ENCODE measurements at regions not wholly inside any gene's neighbourhood (a gene's known extent, or its start where the extent isn't known, plus 50 kb on each side); places are given as distances from the start of the nearest gene placed in this dataset.

DNA sequence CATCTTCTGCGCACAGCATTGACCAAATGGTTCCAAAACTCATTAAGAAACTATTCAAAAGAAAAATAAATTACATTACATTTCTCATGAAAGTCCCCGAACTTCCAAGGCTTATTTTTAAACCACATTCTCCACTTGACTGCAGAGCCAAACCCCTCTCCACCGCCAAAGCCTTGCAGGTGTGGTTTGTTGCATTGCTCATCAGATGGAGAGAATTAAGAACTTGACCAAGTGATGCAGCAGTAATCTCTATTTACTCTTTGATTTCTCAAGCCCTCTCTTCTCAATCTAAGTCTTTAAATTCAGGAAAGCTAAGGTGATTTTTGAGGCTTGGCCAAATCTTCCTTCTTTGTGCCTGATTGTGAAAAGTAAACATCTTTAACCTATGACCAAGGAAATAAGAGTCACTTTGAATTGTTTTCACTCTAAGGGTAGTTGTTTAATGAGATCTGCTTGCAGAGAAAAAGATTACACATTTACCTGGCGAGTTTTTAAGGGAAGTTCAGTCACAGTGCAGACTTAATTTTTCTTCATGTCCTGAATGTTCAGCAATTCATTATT lies 290.5 kb upstream of the ITGA1 start:
- TF ChIP-seq CTCF (IDR thresholded peaks at IDR 0.05; ENCODE audit: poor library complexity, severe bottlenecking) (no peak), EP300 (conservative IDR thresholded peaks at IDR 0.05; ENCODE audit: poor library complexity, severe bottlenecking) (no peak), MXI1 (conservative IDR thresholded peaks at IDR 0.05; ENCODE audit: poor library complexity, severe bottlenecking) (no peak), EZH2 (IDR thresholded peaks at IDR 0.05; ENCODE audit: borderline replicate concordance, insufficient read depth, low read length, poor library complexity, severe bottlenecking) (no peak), POLR2AphosphoS5 (IDR thresholded peaks at IDR 0.05) (no peak), REST (IDR thresholded peaks at IDR 0.05; ENCODE audit: borderline replicate concordance) (no peak), SMC3 (conservative IDR thresholded peaks at IDR 0.05; ENCODE audit: poor library complexity) (no peak)
